SK-N-SH (cell line): ENCODE measurements at regions not wholly inside any gene's neighbourhood (a gene's known extent, or its start where the extent isn't known, plus 50 kb on each side); places are given as distances from the start of the nearest gene placed in this dataset.

Experiments
- CTCF ChIA-PET: fragments of 300-600, 350-600 bp; formaldehyde crosslinking; extraction: SDS; loops from one replicate; lab custom pipeline; 2021; lab: Yijun Ruan, JAX
- POLR2A ChIA-PET: fragments of 350-600 bp; sonication (Branson Sonifier 250); formaldehyde crosslinking; extraction: SDS; loops from one replicate; lab custom pipeline; 2020; ENCODE audit warnings: antibody characterized with exemption, inconsistent platforms; lab: Yijun Ruan, JAX
- DNase-seq: peaks from one replicate; pipeline ENCODE4 v3.0.0; 2012
- H2AFZ ChIP-seq: fragments of 200-600 bp; sonication (generic); 2 replicates; pipeline ENCODE4 v1.8.1; 2016; ENCODE audit warnings: antibody characterized with exemption, mild to moderate bottlenecking, low read depth
- H3F3A ChIP-seq: fragments of 200-600 bp; sonication (generic); replicated peaks from 2 replicates; pipeline ENCODE3; 2016; ENCODE audit warnings: antibody characterized with exemption, mild to moderate bottlenecking; ENCODE audit not compliant: insufficient read depth
- H3K27ac ChIP-seq, 2 experiments: fragments of 200-500 bp in 1 of 2; fragments of 200-600 bp in 1 of 2; sonication (Bioruptor generic) in 1 of 2; sonication (generic), shearing (Covaris generic) in 1 of 2; 2 replicates each; pipeline versions ENCODE4 v1.5.1 to v1.6.1; 2014 to 2016; ENCODE audit warnings: low read depth in 2 of 2, inconsistent platforms in 1 of 2, low read length in 1 of 2, mild to moderate bottlenecking in 1 of 2, mixed read lengths in 1 of 2
- H3K27me3 ChIP-seq: fragments of 200-600 bp; sonication (generic), shearing (Covaris generic); 2 replicates; pipeline ENCODE4 v1.6.1; 2016; ENCODE audit warnings: mixed run types; ENCODE audit not compliant: insufficient read depth
- H3K36me3 ChIP-seq, 2 experiments: fragments of 200-500 bp in 1 of 2; fragments of 200-600 bp in 1 of 2; sonication (Bioruptor generic) in 1 of 2; sonication (generic) in 1 of 2; replicated peaks in 1 of 2; 2 replicates each; pipeline versions ENCODE3 to v1.5.1; 2014 to 2016; ENCODE audit warnings: low read length in 1 of 2, mild to moderate bottlenecking in 1 of 2; ENCODE audit not compliant: insufficient read depth in 2 of 2, control insufficient read depth in 1 of 2
- H3K4me1 ChIP-seq, 2 experiments: fragments of 200-500 bp in 1 of 2; fragments of 200-600 bp in 1 of 2; sonication (Bioruptor generic) in 1 of 2; sonication (generic), shearing (Covaris generic) in 1 of 2; 2 replicates each; pipeline versions ENCODE4 v1.5.1 to v1.6.1; 2014 to 2016; ENCODE audit warnings: low read depth in 1 of 2, low read length in 1 of 2, mixed run types in 1 of 2; ENCODE audit not compliant: insufficient read depth in 2 of 2, control insufficient read depth in 1 of 2
- H3K4me2 ChIP-seq: fragments of 200-600 bp; sonication (generic), shearing (Covaris generic); 2 replicates; pipeline ENCODE4 v1.6.1; 2017; ENCODE audit warnings: mixed run types
- H3K4me3 ChIP-seq, 2 experiments: fragments of 200-500 bp in 1 of 2; fragments of 200-600 bp in 1 of 2; sonication (Bioruptor generic) in 1 of 2; sonication (generic), shearing (Covaris generic) in 1 of 2; 2 replicates each; pipeline versions ENCODE4 v1.5.1 to v1.8.1; 2014 to 2016; ENCODE audit warnings: low read depth in 2 of 2, inconsistent platforms in 1 of 2, low read length in 1 of 2, mild to moderate bottlenecking in 1 of 2, mixed read lengths in 1 of 2, moderate library complexity in 1 of 2
- H3K79me2 ChIP-seq: fragments of 200-600 bp; sonication (generic); 2 replicates; pipeline ENCODE4 v1.8.1; 2017; ENCODE audit warnings: mild to moderate bottlenecking; ENCODE audit not compliant: insufficient read depth
- H3K9ac ChIP-seq: fragments of 200-600 bp; sonication (generic); 2 replicates; pipeline ENCODE4 v1.6.1; 2017; ENCODE audit warnings: mixed run types
- H3K9me2 ChIP-seq: fragments of 200-600 bp; sonication (generic); 2 replicates; pipeline ENCODE4 v1.6.1; 2017; ENCODE audit warnings: mixed run types
- H3K9me3 ChIP-seq: fragments of 200-600 bp; sonication (generic); 2 replicates; pipeline ENCODE4 v1.6.1; 2017; ENCODE audit warnings: mixed run types, mild to moderate bottlenecking, moderate library complexity
- H4K20me1 ChIP-seq: fragments of 200-600 bp; sonication (generic); 2 replicates; pipeline ENCODE4 v1.6.1; 2017; ENCODE audit warnings: mild to moderate bottlenecking, mixed run types; ENCODE audit not compliant: insufficient read depth
- ELF1 ChIP-seq: IDR thresholded peaks from 2 replicates; pipeline ENCODE4 v1.4.0; 2012
- EP300 ChIP-seq, 2 experiments: IDR thresholded peaks; 2 replicates each; pipeline versions ENCODE4 v1.4.0 to v1.6.1; 2012; ENCODE audit warnings: borderline replicate concordance in 1 of 2, low read depth in 1 of 2, low read length in 1 of 2
- EZH2phosphoT487 ChIP-seq: fragments of 200-600 bp; sonication (generic); IDR thresholded peaks from 2 replicates; pipeline ENCODE4 v1.6.1; 2017; ENCODE audit warnings: low read depth, mixed run types, mild to moderate bottlenecking, antibody characterized with exemption, moderate library complexity, borderline replicate concordance
- FOSL2 ChIP-seq: IDR thresholded peaks from 2 replicates; pipeline ENCODE4 v1.4.0; 2012; ENCODE audit warnings: low read depth, mild to moderate bottlenecking, moderate library complexity, borderline replicate concordance
- FOXM1 ChIP-seq: IDR thresholded peaks from 2 replicates; pipeline ENCODE4 v1.4.0; 2012; ENCODE audit warnings: low read depth, mild to moderate bottlenecking
- GABPA ChIP-seq: IDR thresholded peaks from 2 replicates; pipeline ENCODE4 v1.4.0; 2012; ENCODE audit warnings: low read depth, mild to moderate bottlenecking
- MEF2A ChIP-seq: IDR thresholded peaks from 2 replicates; pipeline ENCODE4 v1.4.0; 2012; ENCODE audit warnings: low read depth, borderline replicate concordance
- MXI1 ChIP-seq: IDR thresholded peaks from 2 replicates; pipeline ENCODE4 v1.6.1; 2012; ENCODE audit warnings: mild to moderate bottlenecking, low read depth, low read length, improper control_type of control experiment
- POLR2AphosphoS5 ChIP-seq: IDR thresholded peaks from 2 replicates; pipeline ENCODE4 v1.6.1; 2012; ENCODE audit warnings: low read depth, low read length
- RXRA ChIP-seq: IDR thresholded peaks from 2 replicates; pipeline ENCODE4 v1.4.0; 2012; ENCODE audit warnings: low read depth, mild to moderate bottlenecking, borderline replicate concordance
- SIN3A ChIP-seq: IDR thresholded peaks from 2 replicates; pipeline ENCODE4 v1.6.1; 2012; ENCODE audit warnings: low read depth, mild to moderate bottlenecking, low read length, moderate library complexity, borderline replicate concordance
- TAF1 ChIP-seq: IDR thresholded peaks from 2 replicates; pipeline ENCODE4 v1.6.1; 2012; ENCODE audit warnings: low read depth, mild to moderate bottlenecking, low read length, moderate library complexity, borderline replicate concordance
- TEAD4 ChIP-seq: IDR thresholded peaks from 2 replicates; pipeline ENCODE4 v1.4.0; 2012; ENCODE audit warnings: mild to moderate bottlenecking, borderline replicate concordance; ENCODE audit not compliant: insufficient read depth
- USF1 ChIP-seq: IDR thresholded peaks from 2 replicates; pipeline ENCODE4 v1.4.0; 2012; ENCODE audit warnings: low read depth, borderline replicate concordance
- USF2 ChIP-seq: fragments of 150-350 bp; IDR thresholded peaks from 2 replicates; pipeline ENCODE4 v1.6.1; 2017; ENCODE audit warnings: antibody characterized with exemption, low read length, low read depth, borderline replicate concordance
- YY1 ChIP-seq: IDR thresholded peaks from 2 replicates; pipeline ENCODE4 v1.4.0; 2012; ENCODE audit warnings: low read depth, mild to moderate bottlenecking
- WGBS: methylation state at CpG from one replicate; pipeline ENCODE4 v1.1.6; 2017; ENCODE audit warnings: low lambda C conversion rate; 5-methylcytosine and 5-hydroxymethylcytosine counted together
- TF ChIP-seq, protein P1 (sequence below): IDR thresholded peaks from 2 replicates; pipeline ENCODE4 v1.4.0; 2012; ENCODE audit warnings: low read depth
- TF ChIP-seq, protein P2 (sequence below): IDR thresholded peaks from 2 replicates; pipeline ENCODE4 v1.6.1; 2012; ENCODE audit warnings: mild to moderate bottlenecking, low read depth, low read length, moderate library complexity

- no peak for DNase-seq
- peaks cover 0 to 2% of the 10 kb centered on the region in 2 experiments for H3K36me3 ChIP-seq
- TF ChIP-seq MEF2A = no peak
- H3K27me3 ChIP-seq = no peaks in the 10 kb centered on the region
- CTCF ChIA-PET = no interaction called here
- no peaks in the 10 kb centered on the region for H3F3A ChIP-seq
- WGBS = 30% methylated on average over 2 of the region's 2 CpGs
- H3K9me2 ChIP-seq = no peaks in the 10 kb centered on the region
- H3K9me3 ChIP-seq = no peaks in the 10 kb centered on the region
- no peaks in the 10 kb centered on the region for H3K79me2 ChIP-seq
- no peaks in the 10 kb centered on the region for H3K4me1 ChIP-seq
- POLR2A ChIA-PET = no interaction called here
- H4K20me1 ChIP-seq = no peaks in the 10 kb centered on the region
- H3K4me2 ChIP-seq = no peak overlapping the region
- no peak overlapping the region for H3K27ac ChIP-seq
- no peak overlapping the region for H2AFZ ChIP-seq
- H3K4me3 ChIP-seq = no peak overlapping the region
- no peak overlapping the region for H3K9ac ChIP-seq
These were observed 143.5 kb upstream of the ESRRG start for GRCh38 chr1:216866714-216867113.

DNA sequence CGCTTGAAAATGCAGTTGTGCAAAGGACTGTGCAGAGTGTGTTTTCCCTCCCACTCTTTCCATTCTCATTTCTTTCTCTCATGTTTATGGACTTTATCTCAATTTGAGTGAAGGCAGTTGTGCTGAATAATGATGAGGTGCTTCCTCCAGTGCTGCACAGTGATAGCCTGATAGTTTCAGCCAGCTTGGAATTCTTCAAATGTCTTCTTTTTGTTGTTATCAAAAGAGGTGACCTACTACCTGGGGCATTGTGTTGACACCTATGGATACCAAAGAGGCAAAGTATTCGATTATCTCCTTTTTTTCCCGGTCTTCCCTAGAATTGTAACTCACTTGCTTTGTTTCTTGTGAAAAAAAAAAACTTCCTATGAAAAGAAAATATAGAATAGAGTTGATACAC lies 132.6 kb upstream of the ESRRG start:
- no peak overlapping the region for H3K4me3 ChIP-seq
- no peak overlapping the region for H2AFZ ChIP-seq
- H3K4me1 ChIP-seq = no peaks in the 10 kb centered on the region
- no peak overlapping the region for H3K9ac ChIP-seq
- H3K27me3 ChIP-seq = no peaks in the 10 kb centered on the region
- no peak for TF ChIP-seq SIN3A
- TF ChIP-seq POLR2AphosphoS5 = no peak
- TF ChIP-seq USF1 = no peak
- TF ChIP-seq MXI1 = no peak
- TF ChIP-seq FOSL2 = no peak
- no peak for TF ChIP-seq MEF2A
- no peak for TF ChIP-seq EP300 (IDR thresholded peaks at IDR 0.05; ENCODE audit: borderline replicate concordance in 1 of 2, low read depth in 1 of 2, low read length in 1 of 2)
- TF ChIP-seq GABPA = no peak
- TF ChIP-seq, protein P1, sequence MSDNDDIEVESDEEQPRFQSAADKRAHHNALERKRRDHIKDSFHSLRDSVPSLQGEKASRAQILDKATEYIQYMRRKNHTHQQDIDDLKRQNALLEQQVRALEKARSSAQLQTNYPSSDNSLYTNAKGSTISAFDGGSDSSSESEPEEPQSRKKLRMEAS = no peak
- TF ChIP-seq FOXM1 = no peak
- TF ChIP-seq, protein P2, sequence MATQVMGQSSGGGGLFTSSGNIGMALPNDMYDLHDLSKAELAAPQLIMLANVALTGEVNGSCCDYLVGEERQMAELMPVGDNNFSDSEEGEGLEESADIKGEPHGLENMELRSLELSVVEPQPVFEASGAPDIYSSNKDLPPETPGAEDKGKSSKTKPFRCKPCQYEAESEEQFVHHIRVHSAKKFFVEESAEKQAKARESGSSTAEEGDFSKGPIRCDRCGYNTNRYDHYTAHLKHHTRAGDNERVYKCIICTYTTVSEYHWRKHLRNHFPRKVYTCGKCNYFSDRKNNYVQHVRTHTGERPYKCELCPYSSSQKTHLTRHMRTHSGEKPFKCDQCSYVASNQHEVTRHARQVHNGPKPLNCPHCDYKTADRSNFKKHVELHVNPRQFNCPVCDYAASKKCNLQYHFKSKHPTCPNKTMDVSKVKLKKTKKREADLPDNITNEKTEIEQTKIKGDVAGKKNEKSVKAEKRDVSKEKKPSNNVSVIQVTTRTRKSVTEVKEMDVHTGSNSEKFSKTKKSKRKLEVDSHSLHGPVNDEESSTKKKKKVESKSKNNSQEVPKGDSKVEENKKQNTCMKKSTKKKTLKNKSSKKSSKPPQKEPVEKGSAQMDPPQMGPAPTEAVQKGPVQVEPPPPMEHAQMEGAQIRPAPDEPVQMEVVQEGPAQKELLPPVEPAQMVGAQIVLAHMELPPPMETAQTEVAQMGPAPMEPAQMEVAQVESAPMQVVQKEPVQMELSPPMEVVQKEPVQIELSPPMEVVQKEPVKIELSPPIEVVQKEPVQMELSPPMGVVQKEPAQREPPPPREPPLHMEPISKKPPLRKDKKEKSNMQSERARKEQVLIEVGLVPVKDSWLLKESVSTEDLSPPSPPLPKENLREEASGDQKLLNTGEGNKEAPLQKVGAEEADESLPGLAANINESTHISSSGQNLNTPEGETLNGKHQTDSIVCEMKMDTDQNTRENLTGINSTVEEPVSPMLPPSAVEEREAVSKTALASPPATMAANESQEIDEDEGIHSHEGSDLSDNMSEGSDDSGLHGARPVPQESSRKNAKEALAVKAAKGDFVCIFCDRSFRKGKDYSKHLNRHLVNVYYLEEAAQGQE = no peak
- no peak for TF ChIP-seq TAF1
- TF ChIP-seq RXRA = no peak
- TF ChIP-seq ELF1 = no peak
- TF ChIP-seq EZH2phosphoT487 = no peak
- no peak for TF ChIP-seq USF2
- TF ChIP-seq TEAD4 = no peak
- no peak for TF ChIP-seq YY1
- H3K27ac ChIP-seq = no peak overlapping the region
- no peaks in the 10 kb centered on the region for H3K79me2 ChIP-seq
- no peaks in the 10 kb centered on the region for H3K9me3 ChIP-seq
- no peak for DNase-seq
- no peaks in the 10 kb centered on the region for H4K20me1 ChIP-seq
- ChIA-PET POLR2A (no interaction called here), CTCF (no interaction called here)
- 59% methylated on average over 3 of the region's 3 CpGs for WGBS
- H3F3A ChIP-seq = no peaks in the 10 kb centered on the region
- H3K36me3 ChIP-seq = no peaks in the 10 kb centered on the region
- H3K9me2 ChIP-seq = no peaks in the 10 kb centered on the region
- H3K4me2 ChIP-seq = no peak overlapping the region
